HG03571 (cell line): ENCODE measurements at regions not wholly inside any gene's neighbourhood (a gene's known extent, or its start where the extent isn't known, plus 50 kb on each side); places are given as distances from the start of the nearest gene placed in this dataset.
"Not testable (repeated sequence)": the region's sequence is repeated elsewhere in the genome, so short reads cannot be mapped to it uniquely, and the experiment has no call there.

Source experiments
- ATAC-seq: cut with Tn5 transposase; IDR thresholded peaks from one replicate; pipeline ENCODE4 v1.9.1; 2021; ENCODE audit not compliant: unreplicated experiment

DNA sequence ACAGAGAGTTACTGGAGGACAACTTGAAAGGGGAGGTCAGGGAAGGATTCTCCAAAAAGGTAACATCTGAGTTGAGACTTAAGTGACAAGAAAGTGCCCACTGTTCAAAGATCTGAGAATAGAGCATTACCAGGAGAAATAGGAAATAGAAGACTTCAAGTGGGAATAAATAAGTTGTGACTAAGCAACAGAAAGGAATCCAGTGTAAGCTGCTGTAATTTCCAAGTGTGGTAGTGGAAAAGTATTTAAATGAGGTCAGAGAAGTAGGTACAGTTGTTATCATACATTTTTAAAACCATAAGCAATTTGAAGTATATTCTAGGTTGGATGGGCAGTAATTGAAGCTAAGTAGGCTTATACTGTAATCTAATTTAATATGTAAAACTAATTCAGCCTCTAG is 211.9 kb downstream of the FBXO8 start:
- ATAC-seq: no peak

DNA sequence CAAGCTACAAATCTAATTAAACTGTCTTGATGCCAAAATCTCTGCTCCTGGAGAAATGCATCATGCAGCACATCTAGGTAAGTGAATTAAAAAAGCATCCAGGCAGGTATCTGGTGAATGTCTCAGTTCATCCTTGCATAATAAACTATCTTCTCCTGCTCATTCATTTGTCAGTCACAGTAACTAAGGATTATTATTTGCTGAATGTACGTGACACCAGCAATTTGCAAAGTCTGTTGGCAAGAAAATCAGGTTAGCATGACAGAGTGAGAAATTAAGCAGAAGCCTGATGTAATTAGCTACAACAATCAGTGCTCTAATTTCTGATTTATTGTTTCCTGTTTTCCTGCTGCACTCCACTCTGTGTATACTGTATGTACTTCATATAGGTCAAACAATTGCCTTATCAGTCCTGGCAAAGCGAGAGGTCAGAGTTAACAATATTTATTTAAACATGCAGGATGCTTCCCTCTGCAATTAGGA is 213.6 kb downstream of the FBXO8 start:
- no peak for ATAC-seq

DNA sequence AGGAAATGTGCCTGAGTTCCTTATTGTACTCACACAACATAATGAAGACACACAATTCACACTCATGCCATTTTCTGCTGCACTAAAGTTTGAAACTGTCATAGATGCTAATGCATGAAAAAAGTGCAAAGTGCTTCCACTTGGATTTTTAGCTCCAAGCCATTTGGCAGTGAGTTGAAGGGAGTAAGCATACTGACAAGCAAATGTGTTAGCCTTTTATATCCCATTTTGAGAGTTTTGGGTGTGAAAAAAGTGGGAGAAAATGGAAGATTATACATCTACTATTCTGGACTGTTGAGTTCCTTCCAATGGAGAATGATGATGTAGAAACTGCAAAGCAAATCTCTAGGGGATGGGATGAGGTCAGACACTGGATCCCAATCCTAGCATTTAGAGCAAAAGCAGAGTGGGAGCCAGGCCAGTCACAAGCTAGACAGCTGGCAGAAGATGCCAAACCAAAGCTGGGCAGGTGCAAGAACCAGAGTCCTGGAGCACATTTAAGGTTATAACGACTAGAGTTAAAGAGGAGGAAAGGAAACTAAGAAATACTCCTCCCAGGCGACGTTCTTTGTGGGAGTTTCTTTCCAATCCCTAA is 216.8 kb downstream of the FBXO8 start:
- ATAC-seq: no peak

DNA sequence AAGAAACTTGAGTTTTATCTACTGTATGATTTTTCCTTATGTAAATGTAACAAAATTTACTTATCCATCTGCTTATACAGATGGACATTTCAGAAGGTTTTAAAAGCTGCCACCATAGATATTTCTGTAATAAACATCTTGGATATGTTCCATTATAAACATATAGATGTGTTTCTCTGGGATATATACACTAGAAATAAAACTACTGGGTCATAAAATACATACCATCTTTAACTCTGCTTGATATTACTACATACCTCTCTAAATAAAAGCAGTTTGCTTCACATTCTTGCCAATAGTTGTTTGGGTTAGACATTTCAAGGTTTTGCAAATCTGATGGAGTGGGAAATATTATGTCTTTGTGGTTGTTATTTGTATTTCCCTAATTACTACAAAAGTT is 220.6 kb downstream of the FBXO8 start:
- ATAC-seq: no peak

DNA sequence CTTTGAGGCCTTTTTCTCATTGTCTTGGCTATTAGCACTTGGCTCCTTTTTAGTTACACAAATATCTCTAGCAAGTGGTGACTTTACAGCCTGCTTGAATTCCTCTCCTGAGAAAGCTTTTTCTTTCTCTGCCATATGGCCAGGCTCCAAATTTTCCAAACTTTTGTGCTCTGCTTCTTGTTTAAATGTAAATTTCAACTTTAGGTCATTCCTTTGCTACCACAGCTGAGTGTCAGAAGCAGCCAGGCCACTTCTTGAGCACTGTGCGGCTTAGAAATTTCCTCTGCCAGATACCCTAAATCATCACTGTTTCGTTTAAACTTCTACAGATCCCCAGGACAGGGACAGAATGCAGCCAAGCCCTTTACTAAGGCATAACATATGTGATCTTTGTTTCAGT is 222.4 kb downstream of the FBXO8 start:
- no peak for ATAC-seq

DNA sequence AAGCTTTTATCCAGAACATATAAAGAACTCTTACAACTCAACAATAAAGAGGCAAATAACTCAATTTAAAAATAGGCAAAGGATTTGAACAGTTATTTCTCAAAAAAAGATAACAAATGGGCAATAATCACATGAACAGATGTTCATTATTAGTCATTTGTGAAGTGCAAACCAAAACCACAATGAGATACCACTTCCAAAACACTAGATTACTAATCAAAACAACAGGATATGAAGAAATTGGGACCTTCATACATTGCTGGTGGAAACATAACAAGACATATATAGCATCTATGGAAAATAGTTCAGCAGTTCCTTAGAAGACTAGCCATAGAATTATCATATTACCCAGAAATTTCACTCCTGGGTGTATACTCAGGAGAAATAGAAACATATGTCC is 224.6 kb downstream of the FBXO8 start:
- no peak for ATAC-seq

DNA sequence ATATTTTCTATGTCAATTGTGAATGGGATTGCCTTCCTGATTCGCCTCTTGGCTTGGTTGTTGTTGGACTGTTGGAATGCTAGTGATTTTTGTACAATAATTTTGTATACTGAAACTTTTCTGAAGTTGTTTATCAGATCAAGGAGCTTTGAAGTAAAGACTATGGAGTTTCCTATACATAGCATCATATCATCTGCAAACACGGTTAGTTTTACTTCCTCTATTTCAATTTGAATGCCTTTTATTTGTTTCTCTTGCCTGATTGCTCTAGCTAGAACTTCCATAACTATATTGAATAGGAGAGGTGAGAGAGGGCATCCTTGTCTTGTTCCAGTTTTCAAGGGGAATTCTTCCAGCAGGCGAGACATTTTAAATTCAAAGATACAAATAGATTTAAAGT is 226.5 kb downstream of the FBXO8 start:
- no peak for ATAC-seq

DNA sequence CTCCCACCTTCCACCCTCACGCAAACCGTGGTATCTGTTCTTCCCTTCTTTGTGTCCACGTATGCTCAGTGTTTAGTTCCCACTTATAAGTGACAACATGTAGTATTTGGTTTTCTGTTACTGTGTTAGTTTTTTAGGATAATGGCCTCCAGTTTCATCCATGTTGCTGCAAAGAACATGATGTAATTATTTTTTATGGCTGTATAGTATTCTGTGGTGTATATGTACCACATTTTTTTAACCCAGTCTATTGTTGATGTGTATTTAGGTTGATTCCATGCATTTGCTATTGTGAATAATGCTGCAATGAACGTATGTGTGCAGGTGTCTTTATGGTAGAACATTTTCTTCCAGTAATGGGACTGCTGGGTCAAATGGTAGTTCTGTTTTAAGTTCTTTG is 228.1 kb downstream of the FBXO8 start:
- no peak for ATAC-seq

DNA sequence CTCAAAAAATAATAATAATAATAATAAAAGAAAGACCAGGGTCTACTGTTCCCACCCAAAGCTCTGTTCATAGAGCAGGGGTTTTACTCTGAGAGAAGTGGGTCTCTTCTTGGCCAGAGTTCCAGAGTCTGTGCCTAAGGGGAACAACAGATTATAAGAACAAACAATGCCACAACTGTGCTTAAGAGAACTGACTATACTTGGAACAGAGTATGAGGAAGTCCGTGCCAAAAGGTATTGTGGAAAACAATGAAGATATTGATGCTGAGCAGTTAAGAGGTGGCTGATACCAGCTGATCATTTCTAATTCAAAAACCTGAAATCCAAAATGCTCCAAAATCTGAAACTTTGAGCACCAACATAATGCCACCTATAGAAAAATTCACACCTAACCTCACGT is 229.6 kb downstream of the FBXO8 start:
- no peak for ATAC-seq

DNA sequence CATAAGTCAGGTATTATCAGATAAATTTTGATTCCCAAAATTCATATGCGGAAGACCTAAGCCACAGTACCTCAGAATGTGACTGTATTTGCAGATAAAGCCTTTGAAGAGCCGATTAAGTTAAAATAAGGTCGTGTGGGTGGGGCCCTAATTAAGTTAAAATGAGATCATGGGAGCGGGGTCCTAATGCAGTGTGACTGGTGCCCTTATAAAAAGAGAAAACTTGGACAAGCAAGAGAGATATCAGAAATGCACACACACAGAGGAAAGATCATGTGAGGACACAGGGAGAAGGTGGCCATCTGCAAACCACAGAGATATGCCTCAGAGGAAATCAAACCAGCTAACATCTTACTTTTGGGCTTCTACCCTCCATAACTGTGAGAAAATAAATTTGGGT is 236.1 kb downstream of the FBXO8 start:
- ATAC-seq: no peak

DNA sequence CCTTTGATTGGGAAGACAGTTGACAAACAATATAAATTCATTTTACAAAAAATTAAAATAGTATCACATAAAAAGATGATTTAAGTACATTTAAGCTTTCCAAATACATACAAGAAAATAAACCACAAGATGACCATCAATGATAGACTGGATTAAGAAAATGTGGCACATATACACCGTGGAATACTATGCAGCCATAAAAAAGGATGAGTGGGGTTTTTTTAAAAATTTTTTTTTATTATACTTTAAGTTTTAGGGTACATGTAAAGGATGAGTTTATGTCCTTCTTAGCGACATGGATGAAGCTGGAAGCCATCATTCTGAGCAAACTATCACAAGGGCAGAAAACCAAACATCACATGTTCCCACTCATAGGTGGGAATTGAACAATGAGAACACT is 237.6 kb downstream of the FBXO8 start:
- not testable (repeated sequence) for ATAC-seq

DNA sequence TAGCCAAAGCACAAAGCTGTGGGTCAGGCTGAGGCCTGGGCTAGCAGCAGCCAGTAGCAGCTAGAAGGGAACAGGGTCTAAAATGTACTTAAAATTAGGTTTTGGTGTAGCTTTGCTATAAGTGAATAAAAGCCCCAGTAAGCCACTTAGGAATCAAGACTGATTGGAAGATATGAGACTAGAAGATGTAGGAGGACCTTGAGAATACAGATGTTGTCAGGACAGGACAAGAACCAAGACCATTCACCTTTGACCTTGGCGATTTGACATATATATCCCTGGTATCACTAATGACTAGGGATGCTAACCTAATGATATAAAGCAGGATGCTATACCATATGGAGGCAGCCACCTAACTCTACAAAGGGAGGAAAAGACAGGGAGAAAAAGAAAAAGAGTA is 238.1 kb downstream of the FBXO8 start:
- ATAC-seq: no peak

DNA sequence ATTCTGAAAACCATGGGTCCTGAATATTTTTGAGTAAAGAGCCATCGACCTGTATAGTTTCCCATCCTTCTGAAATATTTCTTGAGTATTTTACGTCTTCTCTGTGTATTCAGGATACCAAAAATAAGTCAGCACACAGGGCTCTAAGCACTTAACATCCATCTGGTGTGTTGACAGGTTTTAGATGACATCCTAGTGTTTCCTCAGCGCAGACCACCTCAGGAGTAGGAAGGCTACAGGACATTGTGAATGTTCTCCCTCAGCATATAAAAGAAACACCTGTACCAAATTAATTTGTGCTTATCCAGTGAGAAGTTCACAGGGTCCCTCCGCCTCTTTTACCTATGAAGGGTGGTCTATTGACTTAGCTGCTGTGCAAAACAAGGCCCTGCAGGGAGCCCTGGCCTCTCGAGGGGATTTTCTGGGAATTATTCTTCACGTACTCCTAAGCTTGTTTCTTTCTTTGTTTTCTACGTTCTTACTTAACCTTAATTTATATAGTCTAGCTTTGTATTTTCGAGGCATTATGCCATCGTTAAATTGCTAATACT is 241.8 kb downstream of the FBXO8 start:
- ATAC-seq: no peak

DNA sequence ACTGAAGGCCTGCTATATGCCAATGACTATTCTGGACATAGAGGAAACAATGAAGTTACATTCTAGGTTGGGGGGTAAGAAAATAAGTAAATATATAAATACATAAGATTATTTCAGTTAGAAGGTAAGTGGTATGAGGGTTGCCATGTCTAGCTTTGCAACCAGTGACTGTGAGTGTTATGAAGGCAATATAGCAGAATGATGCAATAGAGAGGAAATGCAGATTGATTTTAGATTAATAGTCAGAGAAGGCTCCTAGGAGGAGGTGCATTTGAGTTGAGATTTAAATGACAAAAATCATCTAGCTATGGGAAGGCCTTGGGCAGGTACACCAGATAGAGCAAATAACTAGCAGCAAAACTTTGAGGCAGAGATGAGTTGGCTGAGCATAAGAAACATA is 243.2 kb downstream of the FBXO8 start:
- no peak for ATAC-seq

DNA sequence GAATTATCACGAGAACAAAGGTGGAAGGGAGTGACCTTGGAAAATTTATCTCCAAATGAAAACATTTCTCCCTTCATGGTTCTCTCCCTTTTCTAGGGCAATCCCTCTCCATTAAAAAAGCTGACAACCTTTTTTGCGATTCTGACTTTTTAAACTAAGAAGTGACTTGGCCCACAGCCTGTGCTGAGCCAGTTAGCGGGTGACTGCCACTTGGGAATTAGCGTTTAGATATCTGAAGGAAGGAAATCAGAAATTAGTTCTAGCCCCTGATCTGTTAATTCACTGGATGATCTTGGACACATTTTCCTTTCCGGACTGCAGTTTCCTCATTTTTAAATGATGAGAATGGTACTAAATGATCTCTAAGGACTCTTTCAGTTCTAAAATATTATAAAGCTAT is 245.0 kb downstream of the FBXO8 start:
- no peak for ATAC-seq

DNA sequence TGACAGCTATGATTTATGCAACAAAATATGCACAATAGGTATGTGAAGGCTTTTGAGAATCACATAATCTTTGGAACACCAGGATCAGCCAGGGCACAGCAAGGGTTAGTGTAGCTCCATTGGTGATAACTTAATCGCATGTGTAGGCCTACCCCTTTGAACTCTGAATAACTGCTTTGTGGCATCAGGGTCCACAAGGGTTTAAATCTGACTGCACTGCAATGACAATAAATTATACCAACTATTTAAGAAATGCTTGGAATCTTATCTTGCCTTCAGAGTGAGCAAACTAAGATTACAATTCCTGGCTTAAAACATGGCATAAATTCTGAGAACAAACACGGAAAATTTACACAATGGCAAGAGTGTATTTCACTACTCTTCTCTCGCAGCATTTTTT is 245.8 kb downstream of the FBXO8 start:
- no peak for ATAC-seq

DNA sequence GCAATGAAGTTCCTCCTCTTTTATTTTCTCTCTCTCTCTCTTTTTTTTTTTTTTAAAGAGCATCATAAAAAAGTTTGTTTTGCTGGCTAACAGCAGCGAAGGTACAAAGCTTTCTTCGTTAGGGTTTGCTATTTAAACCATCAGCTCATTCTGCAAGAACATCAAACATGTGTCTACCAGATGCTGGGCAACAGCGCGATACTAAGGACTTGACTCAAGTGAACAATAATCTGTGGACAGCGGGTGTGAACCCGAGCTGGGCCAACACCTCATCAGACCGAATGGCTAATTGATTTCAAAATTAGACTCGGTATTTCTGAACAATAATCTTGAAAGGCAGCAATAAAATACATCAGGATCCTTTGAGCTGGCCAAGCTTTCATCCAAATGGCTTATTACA is 246.4 kb downstream of the FBXO8 start:
- ATAC-seq: no peak

DNA sequence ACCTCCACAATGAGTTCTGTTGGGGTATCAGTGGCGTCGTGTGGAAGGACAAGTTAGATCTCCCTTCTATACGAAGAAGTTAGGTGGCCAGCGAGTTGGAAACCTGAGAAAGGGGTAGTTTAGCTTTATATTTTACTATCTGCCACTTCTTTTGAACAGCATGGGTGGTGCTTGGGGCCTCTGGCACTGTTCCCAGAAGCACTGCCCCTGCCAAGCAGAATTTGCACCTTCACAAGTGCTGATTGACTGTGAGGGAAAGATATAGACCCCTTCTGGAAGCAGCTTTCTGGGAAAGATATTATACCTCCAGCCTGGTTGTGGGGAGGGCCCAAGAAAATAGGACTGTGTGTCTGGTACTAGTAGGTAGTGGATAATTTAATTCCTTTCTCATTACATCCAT is 246.9 kb downstream of the FBXO8 start:
- no peak for ATAC-seq

DNA sequence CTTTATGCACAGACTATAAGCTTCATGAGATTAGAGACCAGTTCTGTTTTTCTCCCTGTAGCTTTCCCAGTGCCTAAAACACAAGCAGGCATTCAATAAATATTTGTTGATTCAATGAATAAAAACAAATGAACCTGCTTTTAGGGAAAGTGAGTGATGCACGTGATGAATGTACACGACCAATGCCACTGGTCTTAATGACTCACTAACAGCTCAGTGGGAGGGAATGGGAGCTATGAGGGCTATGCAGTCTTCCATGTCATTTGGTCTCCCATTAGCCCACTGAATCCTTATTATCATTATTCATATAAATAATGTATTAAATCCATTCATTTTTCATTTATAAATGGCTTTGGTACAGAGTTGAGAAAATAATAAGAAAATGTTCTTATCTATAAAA is 247.4 kb downstream of the FBXO8 start:
- ATAC-seq: no peak

DNA sequence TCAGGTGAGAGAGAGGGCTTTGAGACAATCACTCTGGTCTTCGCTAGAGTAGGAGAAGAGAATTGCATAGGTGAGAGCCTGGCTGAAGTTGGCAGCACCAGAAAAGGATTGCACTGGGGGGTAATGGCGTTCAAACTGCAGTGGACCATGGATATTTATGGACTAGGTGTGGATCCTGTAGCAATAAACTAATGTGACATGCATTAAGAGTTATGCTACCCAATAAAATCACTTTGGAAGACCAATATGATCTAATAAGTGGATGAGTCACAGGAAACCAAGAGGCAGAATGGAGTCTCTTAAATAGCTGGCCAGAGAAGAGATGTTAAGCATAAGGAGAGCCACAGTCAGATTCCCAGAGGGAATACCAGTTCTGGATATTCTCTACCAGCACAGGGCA is 259.8 kb downstream of the FBXO8 start:
- ATAC-seq: no peak

DNA sequence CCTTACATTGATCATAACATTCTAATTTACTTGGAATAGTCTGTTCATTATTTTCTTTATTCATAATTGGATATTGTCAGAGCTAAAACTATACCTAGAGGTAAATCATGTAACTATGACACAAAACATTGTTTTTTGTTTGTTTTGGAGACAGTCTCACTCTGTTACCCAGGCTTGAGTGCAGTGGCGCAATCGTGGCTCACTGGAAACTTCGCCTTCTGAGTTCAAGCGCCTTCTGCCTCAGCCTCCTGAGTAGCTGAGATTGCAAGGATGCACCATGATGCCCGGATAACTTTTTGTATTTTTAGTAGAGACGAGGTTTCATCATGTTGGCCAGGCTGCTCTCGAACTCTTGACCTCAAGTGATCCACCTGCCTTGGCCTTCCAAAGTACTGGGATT is 265.2 kb downstream of the FBXO8 start:
- ATAC-seq: no peak

DNA sequence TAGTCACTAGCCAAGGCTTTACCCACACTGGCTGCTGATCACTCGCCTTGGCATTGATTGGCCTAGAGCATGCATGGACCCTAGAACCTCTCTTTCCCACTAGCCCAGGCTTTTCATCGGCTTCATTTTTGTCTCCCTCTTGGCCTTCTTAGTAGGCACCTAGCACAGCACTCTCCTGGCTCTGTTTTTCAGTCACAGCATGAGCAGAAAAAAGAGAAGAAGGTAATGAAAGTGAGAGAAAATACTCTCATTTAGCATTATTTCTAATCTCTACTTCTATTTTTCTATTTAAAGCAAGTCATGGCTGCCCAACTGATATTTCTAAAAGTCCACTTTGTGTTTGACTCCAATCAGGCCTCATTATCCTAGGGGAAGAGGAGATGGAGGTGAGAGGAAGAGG is 267.2 kb downstream of the FBXO8 start:
- ATAC-seq: no peak

DNA sequence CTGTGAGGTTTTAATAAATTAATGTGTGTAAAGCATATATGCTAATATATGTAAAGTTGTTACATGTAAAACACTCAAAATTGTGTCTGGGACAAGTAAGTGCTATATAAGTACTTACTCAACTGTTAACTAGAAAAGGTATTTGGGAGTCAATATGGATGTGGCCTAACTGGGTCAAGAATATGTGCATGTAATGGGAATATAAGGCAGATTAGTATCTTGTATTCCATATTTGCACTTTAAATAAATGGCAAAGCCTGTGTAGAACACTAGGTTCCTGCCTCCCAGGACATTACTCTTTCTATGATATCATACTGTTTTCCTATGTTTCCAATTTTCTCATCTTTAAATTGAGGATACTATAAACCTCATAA is 270.6 kb downstream of the FBXO8 start:
- ATAC-seq: no peak
